Medulla oblongata (tissue), 1 donor: ENCODE measurements at regions not wholly inside any gene's neighbourhood (a gene's known extent, or its start where the extent isn't known, plus 50 kb on each side); places are given as distances from the start of the nearest gene placed in this dataset.

Source experiments
- DNase-seq: peaks from one replicate; pipeline ENCODE4 v3.0.0-alpha.2; 2015; ENCODE audit errors: extremely low spot score

GRCh38 chr2:236852100-236852976 is 233.4 kb upstream of the COPS8 start:
- DNase-seq = no peak

DNA sequence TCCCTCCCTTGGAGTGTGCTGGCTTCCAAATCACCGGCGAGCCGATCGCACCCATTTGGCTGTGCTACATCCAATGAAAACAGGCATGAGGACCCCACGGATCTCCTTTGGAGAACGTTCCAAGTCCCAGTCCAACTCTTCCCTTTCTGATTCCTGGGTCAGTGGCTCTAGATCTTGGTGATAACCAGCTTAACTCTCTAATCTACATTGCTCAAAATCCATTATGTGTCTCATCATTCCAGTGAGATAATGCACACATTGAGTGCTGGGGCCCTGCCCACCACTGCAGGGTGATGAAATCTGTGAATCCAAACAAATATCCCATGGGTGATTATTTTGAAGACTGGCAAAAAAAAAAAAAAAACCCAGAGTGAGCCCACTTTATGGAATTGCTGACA is 232.7 kb upstream of the COPS8 start:
- DNase-seq = no peak

DNA sequence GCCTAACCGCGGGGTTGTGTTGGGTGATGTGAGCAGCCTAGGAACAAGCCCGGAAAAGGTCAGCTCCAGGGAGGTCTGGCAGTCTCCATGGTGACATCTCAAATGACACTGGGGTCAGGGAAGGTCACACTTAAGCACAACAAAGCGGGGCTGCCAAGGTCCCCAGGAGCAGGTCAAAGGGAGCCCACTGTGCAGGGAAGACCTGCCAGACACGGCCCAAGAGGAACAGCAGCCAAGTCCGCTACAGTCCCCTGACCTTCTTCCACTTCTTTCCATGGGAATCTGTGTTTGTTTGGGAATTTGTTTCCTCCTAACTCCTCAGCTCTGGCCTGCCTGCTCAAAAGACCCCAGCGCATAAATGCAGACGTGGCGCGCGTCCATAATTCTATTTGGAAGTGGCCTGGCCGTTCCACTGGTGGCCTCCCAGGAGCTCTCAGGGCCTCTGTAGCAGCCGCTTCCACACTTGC is 232.1 kb upstream of the COPS8 start:
- no peak for DNase-seq

DNA sequence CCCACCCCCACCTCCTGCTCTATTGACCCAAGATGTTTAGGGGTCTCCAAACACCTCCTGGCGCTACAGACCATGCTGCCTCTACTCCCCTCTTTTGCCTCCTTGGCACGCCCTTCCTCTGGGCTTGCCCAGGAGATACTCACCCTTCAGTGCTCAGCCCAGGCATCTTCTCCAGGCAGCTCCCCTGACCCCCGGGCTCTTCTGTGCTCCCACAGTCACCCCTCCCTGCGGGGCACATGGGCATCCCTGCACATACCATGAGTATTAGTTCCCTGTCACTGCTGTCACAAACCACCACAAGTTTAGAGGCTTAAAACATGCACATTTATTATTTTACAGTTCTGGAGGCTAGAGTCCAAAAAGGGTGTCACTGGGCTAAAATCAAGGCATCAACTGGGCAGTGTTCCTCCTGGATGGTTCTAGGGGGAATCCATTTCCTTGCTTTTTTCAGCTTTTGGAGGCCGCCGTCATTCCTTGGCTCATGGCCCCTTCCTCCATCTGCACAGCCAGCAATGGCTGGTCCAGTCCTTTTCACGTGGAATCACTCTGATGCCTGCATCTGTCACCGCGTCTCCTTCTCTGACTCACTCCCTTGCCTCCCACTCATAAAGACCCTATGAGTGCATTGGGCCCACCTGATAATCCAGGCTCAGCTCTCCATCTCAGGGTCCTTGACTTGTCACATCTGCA is 230.4 kb upstream of the COPS8 start:
- DNase-seq = no peak

DNA sequence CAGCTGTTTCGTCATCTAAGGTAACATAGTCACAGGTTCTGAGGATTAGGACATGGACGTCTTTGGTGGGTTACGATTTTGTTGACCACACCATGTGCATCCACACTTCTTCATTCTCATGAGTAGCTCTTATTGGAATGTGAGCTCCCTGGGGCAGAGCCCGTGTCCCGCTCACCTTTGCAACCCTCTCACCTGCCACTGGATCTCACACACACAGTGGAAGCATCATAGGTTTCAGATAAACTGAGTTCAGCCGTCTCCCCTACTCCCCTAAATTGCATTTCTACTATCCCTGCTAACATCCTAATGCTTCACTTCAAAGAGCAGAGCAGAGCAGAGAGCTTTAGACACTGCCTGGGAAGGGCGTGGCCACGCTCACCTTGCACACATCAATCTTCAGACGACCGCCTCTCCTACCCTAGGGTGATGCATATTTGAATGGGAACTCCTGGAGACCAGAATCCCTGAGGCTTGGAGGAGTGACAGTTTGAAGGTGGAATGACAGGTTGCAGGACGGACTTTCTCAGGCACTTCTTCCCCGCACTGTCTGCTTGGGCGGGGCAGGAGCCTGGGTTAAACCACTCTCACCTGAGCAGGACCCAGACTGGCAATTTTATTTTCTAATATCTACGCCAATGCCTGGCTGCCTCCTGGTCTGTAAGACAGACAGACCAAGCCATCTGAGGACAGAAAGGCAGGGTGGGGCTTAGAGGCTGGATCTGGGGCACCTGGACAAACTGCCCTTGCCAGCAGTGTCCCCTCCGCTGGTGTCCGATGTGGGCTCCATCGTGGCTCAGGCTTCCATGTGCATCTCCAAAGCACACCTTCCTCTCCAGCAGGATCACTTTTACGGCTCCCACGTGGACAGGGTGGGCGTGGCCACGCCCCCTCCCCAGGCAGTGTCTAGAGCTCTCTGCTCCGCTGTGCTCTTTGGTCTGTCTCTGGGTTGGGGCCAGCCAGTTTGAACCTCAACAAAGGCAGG is 229.5 kb upstream of the COPS8 start:
- DNase-seq = no peak

GRCh38 chr2:236856848-236857235 is 228.8 kb upstream of the COPS8 start:
- DNase-seq = no peak

- no peak for DNase-seq
These were observed 228.4 kb upstream of the COPS8 start for GRCh38 chr2:236857246-236857645.

DNA sequence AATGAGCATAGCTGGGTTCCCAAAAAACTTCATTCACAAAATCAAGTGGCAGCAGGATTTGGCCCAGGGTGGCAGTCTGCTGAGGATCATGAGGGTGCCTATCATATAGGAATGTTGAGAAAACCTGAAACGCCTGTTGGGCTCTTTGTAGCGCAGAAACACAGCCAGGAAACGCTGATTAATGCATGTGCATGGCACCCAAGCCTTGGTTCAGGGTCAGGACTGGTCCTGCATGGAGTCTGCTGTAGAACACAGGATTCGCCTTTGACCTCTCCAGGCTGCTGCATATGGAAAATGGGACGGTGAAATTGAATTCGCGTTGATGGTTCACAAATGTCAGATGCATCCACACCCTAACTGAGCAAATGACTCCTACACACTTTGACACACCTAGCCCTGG is 227.9 kb upstream of the COPS8 start:
- no peak for DNase-seq

DNA sequence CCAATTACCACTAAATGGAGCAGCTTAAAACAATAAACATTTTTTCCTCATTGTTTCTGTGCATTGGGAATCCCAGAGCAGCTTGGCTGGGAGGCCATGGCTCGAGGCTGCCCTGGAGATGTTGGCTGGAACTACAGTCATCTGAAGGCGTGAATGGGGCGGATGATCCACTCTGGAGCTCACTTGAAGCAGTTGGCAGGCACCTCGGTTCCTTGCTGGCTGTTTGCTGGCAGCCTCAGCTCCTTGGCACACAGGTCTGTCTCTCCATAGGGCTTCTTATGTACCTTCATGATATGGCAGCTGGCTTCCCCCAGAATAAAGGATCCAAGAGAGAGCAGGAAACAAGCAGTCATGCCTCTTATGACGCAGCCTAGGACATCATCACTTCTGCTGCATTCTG is 227.0 kb upstream of the COPS8 start:
- DNase-seq = peak; percentile 56

DNA sequence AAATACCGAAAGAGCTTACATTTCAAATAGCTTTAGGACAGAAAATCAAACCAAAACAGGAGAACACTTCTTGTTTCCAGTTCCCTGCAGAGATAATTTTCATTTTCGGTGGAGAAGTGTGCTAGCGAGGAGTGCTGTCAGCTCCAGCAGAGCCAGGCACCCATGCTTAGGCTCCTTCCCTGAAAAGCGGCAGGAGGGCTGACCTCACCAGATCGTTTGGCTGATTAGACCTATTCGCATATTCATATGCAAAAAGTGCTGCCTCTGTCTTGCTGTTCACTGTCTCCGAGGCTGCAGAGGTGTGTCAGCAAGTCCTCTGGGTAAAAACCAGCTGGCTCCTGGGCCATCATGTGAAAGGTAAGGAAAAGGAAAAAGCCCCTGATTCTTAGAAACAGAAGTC is 225.8 kb upstream of the COPS8 start:
- no peak for DNase-seq

GRCh38 chr2:236861196-236861875 is 224.4 kb upstream of the COPS8 start:
- DNase-seq = no peak

DNA sequence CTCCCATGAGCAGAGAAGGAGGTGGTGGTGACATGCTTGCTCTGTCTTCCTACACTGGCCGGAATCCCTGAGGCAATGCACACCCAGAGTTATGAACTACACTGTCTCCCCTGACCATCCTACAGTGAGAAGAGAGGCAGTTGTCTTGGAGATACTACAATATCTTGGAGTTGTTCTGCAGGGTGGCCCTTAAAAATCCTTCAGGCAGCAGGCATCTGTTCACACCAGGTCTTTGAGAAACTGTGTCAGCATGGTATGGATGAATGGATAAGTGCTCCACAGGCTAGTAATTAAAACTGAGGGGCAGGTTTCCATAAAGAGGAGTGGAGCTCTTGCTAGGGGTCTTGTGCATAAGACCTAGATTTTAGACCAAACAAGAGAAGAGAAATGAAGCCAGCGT is 223.7 kb upstream of the COPS8 start:
- no peak for DNase-seq

DNA sequence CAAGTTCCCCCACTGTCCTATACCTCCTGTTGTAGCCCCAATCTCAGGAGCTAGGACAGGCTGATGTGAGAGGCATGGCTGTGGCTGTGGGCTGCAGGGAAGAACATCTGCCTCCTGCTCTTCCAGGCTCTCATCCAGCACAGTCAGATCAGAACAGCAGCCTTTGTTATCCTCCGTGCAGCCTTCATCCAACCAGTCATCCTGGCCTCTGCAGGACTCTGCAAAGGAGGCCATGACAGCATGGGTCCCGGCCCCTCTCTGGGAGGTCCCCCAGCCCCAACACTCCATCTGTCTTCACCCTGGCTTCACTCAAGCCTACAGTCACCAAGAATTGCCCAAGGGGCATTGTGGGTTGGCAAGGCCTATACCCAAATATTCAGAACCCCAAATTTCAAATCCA is 223.2 kb upstream of the COPS8 start:
- DNase-seq = no peak

DNA sequence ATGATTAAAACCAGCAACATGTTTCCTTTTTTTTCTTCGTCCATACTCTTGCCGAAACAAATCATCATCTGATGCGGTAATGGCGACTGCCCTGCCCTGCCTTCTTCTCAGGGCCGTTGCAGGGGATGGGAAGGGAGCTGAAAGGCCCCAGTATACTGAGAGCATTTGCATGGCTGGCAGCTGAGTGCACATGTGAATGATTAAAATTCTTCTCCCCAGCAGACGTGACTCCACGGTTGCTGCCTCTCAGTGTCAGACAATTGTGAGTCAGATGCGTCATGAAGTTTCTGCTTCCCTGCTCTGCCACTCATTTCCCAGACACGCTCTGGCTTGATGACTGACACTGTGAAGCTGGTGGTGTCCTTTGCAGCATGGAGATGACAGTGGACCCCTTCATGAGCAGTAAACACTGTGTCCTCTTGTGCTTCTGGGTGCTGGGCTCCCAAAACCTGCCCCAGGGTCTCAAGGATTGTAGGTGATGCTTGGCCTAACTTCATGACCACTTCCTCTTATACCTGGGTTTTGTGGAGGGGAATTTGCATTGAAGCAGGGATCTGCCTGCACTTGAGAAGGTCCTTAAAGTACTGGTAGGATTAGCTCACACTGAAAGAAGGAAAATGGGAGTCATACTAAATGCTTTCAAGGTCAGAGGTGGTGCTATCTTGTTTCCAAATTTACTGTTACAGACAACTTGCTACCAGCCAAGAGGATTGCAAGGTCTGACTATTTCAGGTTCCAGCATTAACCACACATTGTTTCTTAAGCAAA is 222.5 kb upstream of the COPS8 start:
- no peak for DNase-seq

- DNase-seq = no peak
These were observed 222.0 kb upstream of the COPS8 start for GRCh38 chr2:236863729-236864126.

- DNase-seq = no peak
These were observed 220.6 kb upstream of the COPS8 start for GRCh38 chr2:236865052-236865451.

DNA sequence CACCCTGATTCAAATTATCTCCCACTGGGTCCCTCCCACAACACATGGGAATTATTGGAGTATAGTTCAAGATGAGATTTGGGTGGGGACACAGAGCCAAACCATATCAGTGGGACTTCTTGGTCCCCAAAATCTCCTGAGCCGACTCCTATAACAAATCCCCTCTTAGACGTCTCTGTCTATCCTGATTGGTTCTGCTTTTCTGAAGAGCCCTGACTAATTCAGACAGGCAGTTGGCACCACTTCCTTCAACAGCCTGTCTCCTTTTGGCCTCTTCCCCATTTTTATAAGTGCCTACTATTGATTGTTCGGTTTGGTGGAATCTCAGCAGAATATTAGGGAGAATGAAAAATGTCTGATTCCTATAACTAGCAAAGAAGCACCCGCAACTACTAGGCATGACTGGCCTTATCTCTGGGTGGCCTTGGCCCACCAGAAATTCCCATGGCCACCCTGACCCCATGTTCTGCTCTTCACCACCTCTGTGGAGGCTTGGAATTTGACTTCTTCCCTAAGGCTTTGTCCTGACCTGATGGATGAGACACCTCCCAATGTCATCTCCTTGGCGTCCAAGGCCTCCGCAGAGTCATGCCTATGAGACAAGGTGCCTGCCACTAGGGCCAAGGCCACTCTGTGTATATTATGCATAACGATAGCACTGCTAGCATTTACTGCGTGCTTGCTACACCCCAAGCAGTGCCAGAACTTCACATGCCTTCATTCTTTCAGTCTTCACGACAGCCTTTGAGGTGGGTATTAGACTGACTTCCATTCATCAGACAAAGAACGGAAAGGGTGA is 218.9 kb upstream of the COPS8 start:
- peak; percentile 41 for DNase-seq

DNA sequence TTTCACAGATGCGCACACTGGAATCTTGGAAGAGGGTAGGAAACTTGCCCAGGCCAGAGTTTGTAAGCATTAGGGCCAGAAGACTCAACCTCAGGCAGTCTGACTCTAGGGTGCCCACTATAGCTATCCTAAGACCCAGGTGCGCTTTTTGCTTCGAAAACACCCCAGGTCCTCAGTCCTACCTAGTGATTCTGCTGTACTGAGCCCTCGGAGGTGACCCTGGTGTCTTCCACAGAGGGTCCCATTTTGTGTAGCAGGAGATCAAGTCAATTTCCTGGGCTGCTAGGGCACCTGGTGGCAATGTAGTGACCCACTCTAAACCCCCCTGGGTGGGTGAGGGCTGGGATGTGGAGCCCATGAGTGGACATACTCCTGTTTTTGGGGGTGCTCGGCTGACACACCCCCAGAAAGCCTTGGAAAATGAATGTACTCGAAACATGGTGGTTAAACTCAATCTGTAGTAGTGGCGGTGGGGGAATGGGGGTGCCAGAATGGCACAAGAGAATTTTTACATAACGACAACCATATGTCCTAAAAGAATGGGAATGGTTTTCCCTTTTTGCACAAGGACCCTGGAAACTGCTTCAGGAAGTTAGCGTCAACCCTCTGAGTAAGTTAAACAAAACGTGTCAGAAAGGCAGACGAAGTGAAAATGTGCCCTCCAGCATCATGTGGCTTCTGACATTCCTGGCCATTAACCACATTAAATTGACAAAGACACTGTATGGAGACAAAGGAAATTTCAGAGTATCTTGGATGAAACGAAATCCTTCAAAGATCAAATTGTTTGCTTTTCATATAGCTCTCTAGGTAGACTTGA is 218.0 kb upstream of the COPS8 start:
- no peak for DNase-seq

GRCh38 chr2:236870370-236870769 is 215.3 kb upstream of the COPS8 start:
- DNase-seq = no peak
